Caco-2 (cell line): ENCODE measurements at regions not wholly inside any gene's neighbourhood (a gene's known extent, or its start where the extent isn't known, plus 50 kb on each side); places are given as distances from the start of the nearest gene placed in this dataset.

Source experiments
- BruUV-seq: library from RNA; stranded (reverse); fragments of 400-500 nt; replicated peaks from 2 replicates; lab custom pipeline; 2021; lab: Mats Ljungman, UMichigan
- CTCF ChIA-PET: fragments of 300-600 bp; sonication (Branson Sonifier 250); formaldehyde crosslinking; loops from one replicate; lab custom pipeline; 2022; ENCODE audit warnings: antibody characterized with exemption; lab: Charles Lee
- POLR2A ChIA-PET: fragments of 300-600 bp; sonication (Branson Sonifier 250); formaldehyde crosslinking; loops from one replicate; lab custom pipeline; 2022; ENCODE audit warnings: antibody characterized with exemption; lab: Charles Lee
- DNase-seq, 2 experiments: peaks; one replicate each; pipeline versions ENCODE4 v3.0.0 to v3.0.0-alpha.2; 2020 to 2022
- H3K27me3 ChIP-seq: replicated peaks from 2 replicates; pipeline ENCODE4 v1.6.0; 2011; ENCODE audit warnings: low read length; ENCODE audit not compliant: control insufficient read depth, insufficient read depth
- H3K36me3 ChIP-seq: 2 replicates; pipeline ENCODE4 v1.5.1; 2011; ENCODE audit warnings: low read length; ENCODE audit not compliant: control insufficient read depth, insufficient read depth
- H3K4me1 ChIP-seq: fragments of 250-450 bp; sonication (Bioruptor Pico); 2 replicates; pipeline ENCODE4 v1.5.1; 2020; ENCODE audit warnings: mild to moderate bottlenecking
- H3K4me3 ChIP-seq: 2 replicates; pipeline ENCODE4 v1.5.1; 2011; ENCODE audit warnings: low read depth, mild to moderate bottlenecking, control low read depth, low read length
- H3K9me3 ChIP-seq: fragments of 250-450 bp; sonication (Bioruptor Pico); 2 replicates; pipeline ENCODE4 v1.5.1; 2020; ENCODE audit warnings: mild to moderate bottlenecking, moderate library complexity
- H3K27ac Mint-ChIP-seq: one replicate; pipeline ENCODE4 v1.8.0; 2022; ENCODE audit warnings: mixed read lengths; ENCODE audit not compliant: unreplicated experiment
- H3K27me3 Mint-ChIP-seq: one replicate; pipeline ENCODE4 v1.8.0; 2022; ENCODE audit warnings: mixed read lengths; ENCODE audit not compliant: insufficient read depth, unreplicated experiment
- H3K36me3 Mint-ChIP-seq: one replicate; pipeline ENCODE4 v1.8.0; 2022; ENCODE audit warnings: mild to moderate bottlenecking, mixed read lengths; ENCODE audit not compliant: insufficient read depth, unreplicated experiment
- H3K4me1 Mint-ChIP-seq: one replicate; pipeline ENCODE4 v1.8.0; 2022; ENCODE audit warnings: low read depth, mixed read lengths; ENCODE audit not compliant: unreplicated experiment
- H3K4me3 Mint-ChIP-seq: one replicate; pipeline ENCODE4 v1.8.0; 2022; ENCODE audit warnings: mild to moderate bottlenecking, moderate library complexity, mixed read lengths; ENCODE audit not compliant: unreplicated experiment
- H3K9me3 Mint-ChIP-seq: one replicate; pipeline ENCODE4 v1.8.0; 2022; ENCODE audit warnings: mixed read lengths; ENCODE audit not compliant: unreplicated experiment
- intact Hi-C: fragments of 100-400 bp; cut with micrococcal nuclease; formaldehyde crosslinking; loops from one replicate; pipeline ENCODE4 v1.10.0; 2022; ENCODE audit not compliant: unreplicated experiment
- TF ChIP-seq, protein P1 (sequence below), 2 experiments: fragments of 200-600 bp in 1 of 2; IDR thresholded peaks; 1 replicate in 1 of 2; 2 replicates in 1 of 2; pipeline versions ENCODE4 v1.5.1 to v1.8.0; 2011 to 2022; ENCODE audit warnings: antibody characterized with exemption in 1 of 2, control low read depth in 1 of 2, inconsistent platforms in 1 of 2, low read depth in 1 of 2, low read length in 1 of 2, mild to moderate bottlenecking in 1 of 2, moderate library complexity in 1 of 2; ENCODE audit not compliant: insufficient read depth in 1 of 2, severe bottlenecking in 1 of 2, unreplicated experiment in 1 of 2

- Mint-ChIP-seq H3K4me3 (no peak overlapping the region), H3K9me3 (no peaks in the 10 kb centered on the region), H3K27me3 (no peaks in the 10 kb centered on the region), H3K36me3 (no peaks in the 10 kb centered on the region), H3K4me1 (no peaks in the 10 kb centered on the region), H3K27ac (no peak overlapping the region)
- H3K27me3 ChIP-seq: no peaks in the 10 kb centered on the region
- ChIA-PET POLR2A (no interaction called here), CTCF (no interaction called here)
- H3K4me1 ChIP-seq: no peaks in the 10 kb centered on the region
- no TSS peak for BruUV-seq
- intact Hi-C loops: no loop called here
- TF ChIP-seq, protein P1, sequence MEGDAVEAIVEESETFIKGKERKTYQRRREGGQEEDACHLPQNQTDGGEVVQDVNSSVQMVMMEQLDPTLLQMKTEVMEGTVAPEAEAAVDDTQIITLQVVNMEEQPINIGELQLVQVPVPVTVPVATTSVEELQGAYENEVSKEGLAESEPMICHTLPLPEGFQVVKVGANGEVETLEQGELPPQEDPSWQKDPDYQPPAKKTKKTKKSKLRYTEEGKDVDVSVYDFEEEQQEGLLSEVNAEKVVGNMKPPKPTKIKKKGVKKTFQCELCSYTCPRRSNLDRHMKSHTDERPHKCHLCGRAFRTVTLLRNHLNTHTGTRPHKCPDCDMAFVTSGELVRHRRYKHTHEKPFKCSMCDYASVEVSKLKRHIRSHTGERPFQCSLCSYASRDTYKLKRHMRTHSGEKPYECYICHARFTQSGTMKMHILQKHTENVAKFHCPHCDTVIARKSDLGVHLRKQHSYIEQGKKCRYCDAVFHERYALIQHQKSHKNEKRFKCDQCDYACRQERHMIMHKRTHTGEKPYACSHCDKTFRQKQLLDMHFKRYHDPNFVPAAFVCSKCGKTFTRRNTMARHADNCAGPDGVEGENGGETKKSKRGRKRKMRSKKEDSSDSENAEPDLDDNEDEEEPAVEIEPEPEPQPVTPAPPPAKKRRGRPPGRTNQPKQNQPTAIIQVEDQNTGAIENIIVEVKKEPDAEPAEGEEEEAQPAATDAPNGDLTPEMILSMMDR (IDR thresholded peaks at IDR 0.05; ENCODE audit: insufficient read depth in 1 of 2, low read depth in 1 of 2, low read length in 1 of 2, severe bottlenecking in 1 of 2, unreplicated experiment in 1 of 2): no peak
- no peaks in the 10 kb centered on the region for H3K9me3 ChIP-seq
- no peak for DNase-seq
- no peak overlapping the region for H3K4me3 ChIP-seq
- no peaks in the 10 kb centered on the region for H3K36me3 ChIP-seq
Measured at GRCh38 chr2:120498121-120498520, 152.2 kb downstream of the INHBB start.

GRCh38 chr2:120498576-120499394 lies 152.8 kb downstream of the INHBB start:
- DNase-seq: no peak
- ChIA-PET POLR2A (no interaction called here), CTCF (no interaction called here)
- no peaks in the 10 kb centered on the region for H3K27me3 Mint-ChIP-seq
- H3K36me3 Mint-ChIP-seq: no peaks in the 10 kb centered on the region
- no peaks in the 10 kb centered on the region for H3K4me1 ChIP-seq
- intact Hi-C loops: no loop called here
- no peaks in the 10 kb centered on the region for H3K27me3 ChIP-seq
- H3K4me1 Mint-ChIP-seq: no peaks in the 10 kb centered on the region
- no peaks in the 10 kb centered on the region for H3K9me3 ChIP-seq
- H3K9me3 Mint-ChIP-seq: no peaks in the 10 kb centered on the region
- TF ChIP-seq, protein P1 (IDR thresholded peaks at IDR 0.05; ENCODE audit: insufficient read depth in 1 of 2, low read depth in 1 of 2, low read length in 1 of 2, severe bottlenecking in 1 of 2, unreplicated experiment in 1 of 2): no peak
- no peak overlapping the region for H3K4me3 ChIP-seq
- H3K4me3 Mint-ChIP-seq: no peak overlapping the region
- BruUV-seq: no TSS peak
- H3K36me3 ChIP-seq: no peaks in the 10 kb centered on the region
- no peak overlapping the region for H3K27ac Mint-ChIP-seq

- H3K27ac Mint-ChIP-seq: no peak overlapping the region
- no peak overlapping the region for H3K4me3 Mint-ChIP-seq
- H3K9me3 Mint-ChIP-seq: no peaks in the 10 kb centered on the region
- Histone ChIP-seq H3K4me3 (no peak overlapping the region), H3K9me3 (no peaks in the 10 kb centered on the region), H3K36me3 (no peaks in the 10 kb centered on the region), H3K27me3 (no peaks in the 10 kb centered on the region), H3K4me1 (no peaks in the 10 kb centered on the region)
- no peaks in the 10 kb centered on the region for H3K4me1 Mint-ChIP-seq
- TF ChIP-seq, protein P1 (IDR thresholded peaks at IDR 0.05; ENCODE audit: insufficient read depth in 1 of 2, low read depth in 1 of 2, low read length in 1 of 2, severe bottlenecking in 1 of 2, unreplicated experiment in 1 of 2): no peak
- intact Hi-C loops: no loop called here
- no peaks in the 10 kb centered on the region for H3K36me3 Mint-ChIP-seq
- CTCF ChIA-PET: no interaction called here
- POLR2A ChIA-PET: no interaction called here
- no peak for DNase-seq
- BruUV-seq: no TSS peak
- H3K27me3 Mint-ChIP-seq: no peaks in the 10 kb centered on the region
Measured at GRCh38 chr2:120499784-120500495, 154.0 kb downstream of the INHBB start.
